SK-N-SH (cell line): ENCODE measurements at regions not wholly inside any gene's neighbourhood (a gene's known extent, or its start where the extent isn't known, plus 50 kb on each side); places are given as distances from the start of the nearest gene placed in this dataset.

Source experiments
- CTCF ChIA-PET: fragments of 300-600, 350-600 bp; formaldehyde crosslinking; extraction: SDS; loops from one replicate; lab custom pipeline; 2021; lab: Yijun Ruan, JAX
- POLR2A ChIA-PET: fragments of 350-600 bp; sonication (Branson Sonifier 250); formaldehyde crosslinking; extraction: SDS; loops from one replicate; lab custom pipeline; 2020; ENCODE audit warnings: antibody characterized with exemption, inconsistent platforms; lab: Yijun Ruan, JAX
- DNase-seq: peaks from one replicate; pipeline ENCODE4 v3.0.0; 2012
- H2AFZ ChIP-seq: fragments of 200-600 bp; sonication (generic); 2 replicates; pipeline ENCODE4 v1.8.1; 2016; ENCODE audit warnings: antibody characterized with exemption, mild to moderate bottlenecking, low read depth
- H3F3A ChIP-seq: fragments of 200-600 bp; sonication (generic); replicated peaks from 2 replicates; pipeline ENCODE3; 2016; ENCODE audit warnings: antibody characterized with exemption, mild to moderate bottlenecking; ENCODE audit not compliant: insufficient read depth
- H3K27ac ChIP-seq, 2 experiments: fragments of 200-500 bp in 1 of 2; fragments of 200-600 bp in 1 of 2; sonication (Bioruptor generic) in 1 of 2; sonication (generic), shearing (Covaris generic) in 1 of 2; 2 replicates each; pipeline versions ENCODE4 v1.5.1 to v1.6.1; 2014 to 2016; ENCODE audit warnings: low read depth in 2 of 2, inconsistent platforms in 1 of 2, low read length in 1 of 2, mild to moderate bottlenecking in 1 of 2, mixed read lengths in 1 of 2
- H3K27me3 ChIP-seq: fragments of 200-600 bp; sonication (generic), shearing (Covaris generic); 2 replicates; pipeline ENCODE4 v1.6.1; 2016; ENCODE audit warnings: mixed run types; ENCODE audit not compliant: insufficient read depth
- H3K36me3 ChIP-seq, 2 experiments: fragments of 200-500 bp in 1 of 2; fragments of 200-600 bp in 1 of 2; sonication (Bioruptor generic) in 1 of 2; sonication (generic) in 1 of 2; replicated peaks in 1 of 2; 2 replicates each; pipeline versions ENCODE3 to v1.5.1; 2014 to 2016; ENCODE audit warnings: low read length in 1 of 2, mild to moderate bottlenecking in 1 of 2; ENCODE audit not compliant: insufficient read depth in 2 of 2, control insufficient read depth in 1 of 2
- H3K4me1 ChIP-seq, 2 experiments: fragments of 200-500 bp in 1 of 2; fragments of 200-600 bp in 1 of 2; sonication (Bioruptor generic) in 1 of 2; sonication (generic), shearing (Covaris generic) in 1 of 2; 2 replicates each; pipeline versions ENCODE4 v1.5.1 to v1.6.1; 2014 to 2016; ENCODE audit warnings: low read depth in 1 of 2, low read length in 1 of 2, mixed run types in 1 of 2; ENCODE audit not compliant: insufficient read depth in 2 of 2, control insufficient read depth in 1 of 2
- H3K4me2 ChIP-seq: fragments of 200-600 bp; sonication (generic), shearing (Covaris generic); 2 replicates; pipeline ENCODE4 v1.6.1; 2017; ENCODE audit warnings: mixed run types
- H3K4me3 ChIP-seq, 2 experiments: fragments of 200-500 bp in 1 of 2; fragments of 200-600 bp in 1 of 2; sonication (Bioruptor generic) in 1 of 2; sonication (generic), shearing (Covaris generic) in 1 of 2; 2 replicates each; pipeline versions ENCODE4 v1.5.1 to v1.8.1; 2014 to 2016; ENCODE audit warnings: low read depth in 2 of 2, inconsistent platforms in 1 of 2, low read length in 1 of 2, mild to moderate bottlenecking in 1 of 2, mixed read lengths in 1 of 2, moderate library complexity in 1 of 2
- H3K79me2 ChIP-seq: fragments of 200-600 bp; sonication (generic); 2 replicates; pipeline ENCODE4 v1.8.1; 2017; ENCODE audit warnings: mild to moderate bottlenecking; ENCODE audit not compliant: insufficient read depth
- H3K9ac ChIP-seq: fragments of 200-600 bp; sonication (generic); 2 replicates; pipeline ENCODE4 v1.6.1; 2017; ENCODE audit warnings: mixed run types
- H3K9me2 ChIP-seq: fragments of 200-600 bp; sonication (generic); 2 replicates; pipeline ENCODE4 v1.6.1; 2017; ENCODE audit warnings: mixed run types
- H3K9me3 ChIP-seq: fragments of 200-600 bp; sonication (generic); 2 replicates; pipeline ENCODE4 v1.6.1; 2017; ENCODE audit warnings: mixed run types, mild to moderate bottlenecking, moderate library complexity
- H4K20me1 ChIP-seq: fragments of 200-600 bp; sonication (generic); 2 replicates; pipeline ENCODE4 v1.6.1; 2017; ENCODE audit warnings: mild to moderate bottlenecking, mixed run types; ENCODE audit not compliant: insufficient read depth
- CHD2 ChIP-seq: fragments of 150-350 bp; IDR thresholded peaks from 2 replicates; pipeline ENCODE4 v1.6.1; 2018; ENCODE audit warnings: low read length; ENCODE audit not compliant: partially characterized antibody
- ELF1 ChIP-seq: IDR thresholded peaks from 2 replicates; pipeline ENCODE4 v1.4.0; 2012
- EP300 ChIP-seq, 2 experiments: IDR thresholded peaks; 2 replicates each; pipeline versions ENCODE4 v1.4.0 to v1.6.1; 2012; ENCODE audit warnings: borderline replicate concordance in 1 of 2, low read depth in 1 of 2, low read length in 1 of 2
- FOSL2 ChIP-seq: IDR thresholded peaks from 2 replicates; pipeline ENCODE4 v1.4.0; 2012; ENCODE audit warnings: low read depth, mild to moderate bottlenecking, moderate library complexity, borderline replicate concordance
- FOXJ3 ChIP-seq: sonication (generic); formaldehyde crosslinking; IDR thresholded peaks from 2 replicates; pipeline ENCODE4 v1.5.1; 2020; ENCODE audit warnings: mild to moderate bottlenecking, missing genetic modification reagents
- FOXM1 ChIP-seq: IDR thresholded peaks from 2 replicates; pipeline ENCODE4 v1.4.0; 2012; ENCODE audit warnings: low read depth, mild to moderate bottlenecking
- GABPA ChIP-seq: IDR thresholded peaks from 2 replicates; pipeline ENCODE4 v1.4.0; 2012; ENCODE audit warnings: low read depth, mild to moderate bottlenecking
- JUND ChIP-seq: IDR thresholded peaks from 2 replicates; pipeline ENCODE4 v1.4.0; 2012
- MEF2A ChIP-seq: IDR thresholded peaks from 2 replicates; pipeline ENCODE4 v1.4.0; 2012; ENCODE audit warnings: low read depth, borderline replicate concordance
- NFIC ChIP-seq: IDR thresholded peaks from 2 replicates; pipeline ENCODE4 v1.4.0; 2012; ENCODE audit warnings: borderline replicate concordance
- POLR2AphosphoS5 ChIP-seq: IDR thresholded peaks from 2 replicates; pipeline ENCODE4 v1.6.1; 2012; ENCODE audit warnings: low read depth, low read length
- RFX5 ChIP-seq: IDR thresholded peaks from 2 replicates; pipeline ENCODE4 v1.6.1; 2012; ENCODE audit warnings: mild to moderate bottlenecking, improper control_type of control experiment, low read length
- RXRA ChIP-seq: IDR thresholded peaks from 2 replicates; pipeline ENCODE4 v1.4.0; 2012; ENCODE audit warnings: low read depth, mild to moderate bottlenecking, borderline replicate concordance
- SIN3A ChIP-seq: IDR thresholded peaks from 2 replicates; pipeline ENCODE4 v1.6.1; 2012; ENCODE audit warnings: low read depth, mild to moderate bottlenecking, low read length, moderate library complexity, borderline replicate concordance
- TAF1 ChIP-seq: IDR thresholded peaks from 2 replicates; pipeline ENCODE4 v1.6.1; 2012; ENCODE audit warnings: low read depth, mild to moderate bottlenecking, low read length, moderate library complexity, borderline replicate concordance
- YY1 ChIP-seq: IDR thresholded peaks from 2 replicates; pipeline ENCODE4 v1.4.0; 2012; ENCODE audit warnings: low read depth, mild to moderate bottlenecking
- WGBS: methylation state at CpG from one replicate; pipeline ENCODE4 v1.1.6; 2017; ENCODE audit warnings: low lambda C conversion rate; 5-methylcytosine and 5-hydroxymethylcytosine counted together
- TF ChIP-seq, protein P1 (sequence below): IDR thresholded peaks from 2 replicates; pipeline ENCODE4 v1.4.0; 2012; ENCODE audit warnings: low read depth
- TF ChIP-seq, protein P2 (sequence below): fragments of 150-350 bp; IDR thresholded peaks from 2 replicates; pipeline ENCODE4 v1.6.1; 2017; ENCODE audit warnings: antibody characterized with exemption, low read length, low read depth, borderline replicate concordance
- TF ChIP-seq, protein P3 (sequence below): fragments of 150-350 bp; IDR thresholded peaks from 2 replicates; pipeline ENCODE4 v1.6.1; 2016; ENCODE audit warnings: mild to moderate bottlenecking, low read depth, low read length
- TF ChIP-seq, protein P4 (sequence below): fragments of 200-600 bp; sonication (generic); IDR thresholded peaks from 2 replicates; pipeline ENCODE4 v1.6.1; 2017; ENCODE audit warnings: antibody characterized with exemption, mild to moderate bottlenecking, moderate library complexity
- TF ChIP-seq, protein P5 (sequence below): IDR thresholded peaks from 2 replicates; pipeline ENCODE4 v1.4.0; 2012; ENCODE audit warnings: low read depth, borderline replicate concordance
- TF ChIP-seq, protein P6 (sequence below): IDR thresholded peaks from 2 replicates; pipeline ENCODE4 v1.4.0; 2012; ENCODE audit warnings: low read depth, borderline replicate concordance

DNA sequence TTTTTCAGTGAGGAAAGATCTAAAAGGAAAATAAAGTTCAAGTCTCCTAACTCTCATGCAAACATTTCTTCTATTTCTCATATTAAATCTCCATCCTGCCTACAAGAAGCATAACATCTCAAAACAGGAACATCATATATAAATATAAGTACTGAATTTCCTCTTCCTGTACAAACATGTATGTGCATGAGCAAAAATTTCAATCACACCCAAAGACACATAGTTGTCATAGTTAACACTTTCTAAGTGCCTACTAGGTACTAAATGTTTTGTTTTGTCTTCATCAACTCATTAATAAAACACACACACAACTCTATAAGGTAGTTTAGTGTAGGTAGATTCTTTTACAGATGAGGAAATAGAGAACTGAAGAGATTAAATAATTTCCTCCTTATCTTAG is 237.1 kb upstream of the ADGRL2 start:
- H3K4me2 ChIP-seq: no peak overlapping the region
- H3K27ac ChIP-seq: no peak overlapping the region
- H3K9ac ChIP-seq: no peak overlapping the region
- H3F3A ChIP-seq: no peaks in the 10 kb centered on the region
- H3K4me1 ChIP-seq: no peaks in the 10 kb centered on the region
- H2AFZ ChIP-seq: no peak overlapping the region
- DNase-seq: no peak
- H3K9me2 ChIP-seq: no peaks in the 10 kb centered on the region
- no peak overlapping the region for H3K4me3 ChIP-seq
- H3K27me3 ChIP-seq: no peaks in the 10 kb centered on the region
- H3K79me2 ChIP-seq: no peaks in the 10 kb centered on the region
- no peak for TF ChIP-seq JUND
- no peak for TF ChIP-seq ELF1
- no peak for TF ChIP-seq POLR2AphosphoS5
- TF ChIP-seq RXRA: no peak
- TF ChIP-seq EP300 (IDR thresholded peaks at IDR 0.05; ENCODE audit: borderline replicate concordance in 1 of 2, low read depth in 1 of 2, low read length in 1 of 2): no peak
- TF ChIP-seq RFX5: no peak
- TF ChIP-seq SIN3A: no peak
- TF ChIP-seq, protein P1, sequence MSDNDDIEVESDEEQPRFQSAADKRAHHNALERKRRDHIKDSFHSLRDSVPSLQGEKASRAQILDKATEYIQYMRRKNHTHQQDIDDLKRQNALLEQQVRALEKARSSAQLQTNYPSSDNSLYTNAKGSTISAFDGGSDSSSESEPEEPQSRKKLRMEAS: no peak
- no peak for TF ChIP-seq CHD2
- TF ChIP-seq, protein P2, sequence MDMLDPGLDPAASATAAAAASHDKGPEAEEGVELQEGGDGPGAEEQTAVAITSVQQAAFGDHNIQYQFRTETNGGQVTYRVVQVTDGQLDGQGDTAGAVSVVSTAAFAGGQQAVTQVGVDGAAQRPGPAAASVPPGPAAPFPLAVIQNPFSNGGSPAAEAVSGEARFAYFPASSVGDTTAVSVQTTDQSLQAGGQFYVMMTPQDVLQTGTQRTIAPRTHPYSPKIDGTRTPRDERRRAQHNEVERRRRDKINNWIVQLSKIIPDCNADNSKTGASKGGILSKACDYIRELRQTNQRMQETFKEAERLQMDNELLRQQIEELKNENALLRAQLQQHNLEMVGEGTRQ: no peak
- no peaks in the 10 kb centered on the region for H3K36me3 ChIP-seq
- CTCF ChIA-PET: no interaction called here
- no peaks in the 10 kb centered on the region for H4K20me1 ChIP-seq
- no peaks in the 10 kb centered on the region for H3K9me3 ChIP-seq
- POLR2A ChIA-PET: no interaction called here

DNA sequence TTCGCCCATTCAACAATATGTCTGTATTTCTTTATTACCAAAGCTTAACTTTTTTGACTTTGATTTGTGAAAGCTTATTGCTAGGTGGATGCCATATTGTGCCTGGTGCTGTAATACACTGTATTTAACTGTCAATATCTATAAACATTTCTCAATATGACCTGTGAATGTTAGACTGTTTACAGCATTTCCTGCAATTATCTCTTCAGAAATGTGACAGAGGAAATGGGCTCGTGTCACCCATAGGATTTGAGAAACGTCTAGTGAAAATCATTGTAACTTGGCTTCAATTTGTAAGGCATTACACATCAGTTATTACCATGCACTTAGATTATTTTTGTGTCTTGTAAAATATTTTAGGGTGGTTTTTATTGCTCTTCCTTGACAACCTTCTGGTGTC is 237.8 kb upstream of the ADGRL2 start:
- Histone ChIP-seq H3F3A (no peaks in the 10 kb centered on the region), H3K9ac (no peak overlapping the region), H3K9me3 (no peaks in the 10 kb centered on the region), H3K4me2 (no peak overlapping the region), H4K20me1 (no peaks in the 10 kb centered on the region), H3K9me2 (no peaks in the 10 kb centered on the region), H3K27me3 (no peaks in the 10 kb centered on the region), H3K4me3 (no peak overlapping the region), H2AFZ (no peak overlapping the region), H3K79me2 (no peaks in the 10 kb centered on the region), H3K4me1 (no peaks in the 10 kb centered on the region), H3K27ac (no peak overlapping the region), H3K36me3 (no peaks in the 10 kb centered on the region)
- WGBS: 73% methylated on average over 3 of the region's 3 CpGs
- ChIA-PET POLR2A (no interaction called here), CTCF (no interaction called here)
- DNase-seq: no peak
- TF ChIP-seq, protein P3, sequence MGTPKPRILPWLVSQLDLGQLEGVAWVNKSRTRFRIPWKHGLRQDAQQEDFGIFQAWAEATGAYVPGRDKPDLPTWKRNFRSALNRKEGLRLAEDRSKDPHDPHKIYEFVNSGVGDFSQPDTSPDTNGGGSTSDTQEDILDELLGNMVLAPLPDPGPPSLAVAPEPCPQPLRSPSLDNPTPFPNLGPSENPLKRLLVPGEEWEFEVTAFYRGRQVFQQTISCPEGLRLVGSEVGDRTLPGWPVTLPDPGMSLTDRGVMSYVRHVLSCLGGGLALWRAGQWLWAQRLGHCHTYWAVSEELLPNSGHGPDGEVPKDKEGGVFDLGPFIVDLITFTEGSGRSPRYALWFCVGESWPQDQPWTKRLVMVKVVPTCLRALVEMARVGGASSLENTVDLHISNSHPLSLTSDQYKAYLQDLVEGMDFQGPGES: no peak
- TF ChIP-seq RFX5 (no peak), FOSL2 (no peak), ELF1 (no peak), GABPA (no peak), JUND (no peak), FOXM1 (no peak), TAF1 (no peak), FOXJ3 (CRISPR knock-in tag) (no peak), MEF2A (no peak), NFIC (no peak), YY1 (no peak)
- TF ChIP-seq, protein P4, sequence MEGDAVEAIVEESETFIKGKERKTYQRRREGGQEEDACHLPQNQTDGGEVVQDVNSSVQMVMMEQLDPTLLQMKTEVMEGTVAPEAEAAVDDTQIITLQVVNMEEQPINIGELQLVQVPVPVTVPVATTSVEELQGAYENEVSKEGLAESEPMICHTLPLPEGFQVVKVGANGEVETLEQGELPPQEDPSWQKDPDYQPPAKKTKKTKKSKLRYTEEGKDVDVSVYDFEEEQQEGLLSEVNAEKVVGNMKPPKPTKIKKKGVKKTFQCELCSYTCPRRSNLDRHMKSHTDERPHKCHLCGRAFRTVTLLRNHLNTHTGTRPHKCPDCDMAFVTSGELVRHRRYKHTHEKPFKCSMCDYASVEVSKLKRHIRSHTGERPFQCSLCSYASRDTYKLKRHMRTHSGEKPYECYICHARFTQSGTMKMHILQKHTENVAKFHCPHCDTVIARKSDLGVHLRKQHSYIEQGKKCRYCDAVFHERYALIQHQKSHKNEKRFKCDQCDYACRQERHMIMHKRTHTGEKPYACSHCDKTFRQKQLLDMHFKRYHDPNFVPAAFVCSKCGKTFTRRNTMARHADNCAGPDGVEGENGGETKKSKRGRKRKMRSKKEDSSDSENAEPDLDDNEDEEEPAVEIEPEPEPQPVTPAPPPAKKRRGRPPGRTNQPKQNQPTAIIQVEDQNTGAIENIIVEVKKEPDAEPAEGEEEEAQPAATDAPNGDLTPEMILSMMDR: no peak
- TF ChIP-seq, protein P5, sequence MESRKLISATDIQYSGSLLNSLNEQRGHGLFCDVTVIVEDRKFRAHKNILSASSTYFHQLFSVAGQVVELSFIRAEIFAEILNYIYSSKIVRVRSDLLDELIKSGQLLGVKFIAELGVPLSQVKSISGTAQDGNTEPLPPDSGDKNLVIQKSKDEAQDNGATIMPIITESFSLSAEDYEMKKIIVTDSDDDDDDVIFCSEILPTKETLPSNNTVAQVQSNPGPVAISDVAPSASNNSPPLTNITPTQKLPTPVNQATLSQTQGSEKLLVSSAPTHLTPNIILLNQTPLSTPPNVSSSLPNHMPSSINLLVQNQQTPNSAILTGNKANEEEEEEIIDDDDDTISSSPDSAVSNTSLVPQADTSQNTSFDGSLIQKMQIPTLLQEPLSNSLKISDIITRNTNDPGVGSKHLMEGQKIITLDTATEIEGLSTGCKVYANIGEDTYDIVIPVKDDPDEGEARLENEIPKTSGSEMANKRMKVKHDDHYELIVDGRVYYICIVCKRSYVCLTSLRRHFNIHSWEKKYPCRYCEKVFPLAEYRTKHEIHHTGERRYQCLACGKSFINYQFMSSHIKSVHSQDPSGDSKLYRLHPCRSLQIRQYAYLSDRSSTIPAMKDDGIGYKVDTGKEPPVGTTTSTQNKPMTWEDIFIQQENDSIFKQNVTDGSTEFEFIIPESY: no peak
- TF ChIP-seq, protein P6, sequence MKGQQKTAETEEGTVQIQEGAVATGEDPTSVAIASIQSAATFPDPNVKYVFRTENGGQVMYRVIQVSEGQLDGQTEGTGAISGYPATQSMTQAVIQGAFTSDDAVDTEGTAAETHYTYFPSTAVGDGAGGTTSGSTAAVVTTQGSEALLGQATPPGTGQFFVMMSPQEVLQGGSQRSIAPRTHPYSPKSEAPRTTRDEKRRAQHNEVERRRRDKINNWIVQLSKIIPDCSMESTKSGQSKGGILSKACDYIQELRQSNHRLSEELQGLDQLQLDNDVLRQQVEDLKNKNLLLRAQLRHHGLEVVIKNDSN: no peak
- TF ChIP-seq, protein P2: no peak
